HG02885 (cell line): ENCODE measurements at regions not wholly inside any gene's neighbourhood (a gene's known extent, or its start where the extent isn't known, plus 50 kb on each side); places are given as distances from the start of the nearest gene placed in this dataset.
"Not testable (repeated sequence)": the region's sequence is repeated elsewhere in the genome, so short reads cannot be mapped to it uniquely, and the experiment has no call there.

Experiments
- ATAC-seq: cut with Tn5 transposase; IDR thresholded peaks from one replicate; pipeline ENCODE4 v1.9.1; 2021; ENCODE audit warnings: mild to moderate bottlenecking; ENCODE audit not compliant: unreplicated experiment, poor library complexity

- ATAC-seq: not testable (repeated sequence)
Measured at GRCh38 chr9:66824169-66824568, 76.4 kb upstream of the ZNF658 start.

DNA sequence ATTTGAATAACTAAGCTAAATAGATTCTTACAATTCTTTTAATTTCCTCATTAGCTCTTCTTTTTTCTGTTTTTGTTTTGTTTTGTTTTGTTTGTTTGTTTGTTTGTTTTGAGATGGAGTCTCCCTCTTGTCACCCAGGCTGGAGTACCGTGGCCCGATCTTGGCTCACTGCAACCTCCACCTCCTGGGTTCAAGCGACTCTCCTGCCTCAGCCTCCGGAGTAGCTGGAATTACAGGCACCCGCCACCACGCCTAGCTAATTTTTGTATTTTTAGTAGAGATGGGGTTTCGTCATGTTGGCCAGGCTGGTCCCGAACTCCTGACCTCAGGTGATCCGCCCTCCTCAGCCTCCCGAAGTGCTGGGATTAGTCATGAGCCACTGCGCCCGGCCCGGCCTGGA lies 70.7 kb upstream of the ZNF658 start:
- not testable (repeated sequence) for ATAC-seq

DNA sequence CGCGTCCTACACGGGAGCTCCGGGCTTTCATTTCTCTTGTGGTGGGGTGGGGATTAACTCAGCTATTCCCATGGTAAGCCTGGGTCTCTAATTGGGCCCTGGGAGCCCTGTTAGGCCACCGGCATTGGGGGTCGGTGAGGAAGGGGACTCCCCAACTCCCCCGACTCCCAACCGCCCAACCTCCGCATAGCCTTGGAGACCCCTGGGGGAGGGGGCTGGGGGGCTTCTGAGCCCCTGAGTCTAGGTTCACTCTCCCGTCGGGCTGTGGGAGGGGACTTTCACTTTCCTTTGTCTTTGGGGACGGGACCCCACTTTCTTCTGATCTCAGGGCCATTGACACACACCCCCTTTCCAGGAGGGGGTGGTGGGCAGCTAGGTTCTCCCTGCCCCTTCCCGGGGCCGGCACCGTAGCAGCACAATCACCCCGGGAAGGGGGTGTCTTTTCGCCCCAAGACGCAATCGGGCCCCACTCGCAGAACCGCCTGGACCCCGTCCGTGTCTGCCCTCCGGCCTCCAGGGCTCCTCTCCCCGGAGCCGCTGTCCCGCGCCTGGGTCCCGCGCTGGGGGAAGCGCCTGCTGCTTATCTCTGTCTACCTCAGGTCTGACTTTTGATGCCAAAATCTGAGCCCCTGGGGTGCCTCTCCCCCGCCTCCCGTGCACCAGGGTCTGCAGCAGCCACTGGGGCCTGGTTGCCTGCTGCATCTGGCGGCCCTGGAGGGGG lies 69.6 kb upstream of the ZNF658 start:
- not testable (repeated sequence) for ATAC-seq

DNA sequence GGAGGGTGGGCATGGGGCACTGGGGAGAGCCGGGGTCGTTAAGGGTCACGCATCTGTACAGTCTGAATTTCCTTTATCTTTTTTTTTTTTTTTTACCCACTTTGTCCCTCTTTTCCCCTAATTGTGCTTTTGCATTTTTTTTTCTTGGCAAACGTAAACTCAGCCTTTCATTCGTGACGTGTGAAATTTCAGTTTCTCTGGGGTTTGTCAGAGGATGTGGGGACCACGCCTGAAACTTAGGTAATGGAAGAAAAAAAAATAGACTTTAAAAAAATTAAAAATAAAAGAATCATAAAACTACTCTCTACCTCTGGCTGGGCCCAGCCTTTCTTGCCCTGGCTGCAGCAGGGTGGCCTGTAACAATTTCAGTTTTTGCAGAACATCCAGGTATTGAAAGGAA lies 68.3 kb upstream of the ZNF658 start:
- not testable (repeated sequence) for ATAC-seq

GRCh38 chr9:66837242-66837937 lies 63.1 kb upstream of the ZNF658 start:
- ATAC-seq: not testable (repeated sequence)
